Neural cell (in vitro differentiated cells): ENCODE measurements at regions not wholly inside any gene's neighbourhood (a gene's known extent, or its start where the extent isn't known, plus 50 kb on each side); places are given as distances from the start of the nearest gene placed in this dataset.

ENCODE experiments used
- CTCF ChIP-seq: fragments of 450-650 bp; IDR thresholded peaks from 2 replicates; pipeline ENCODE4 v1.5.1; 2014; ENCODE audit warnings: antibody characterized with exemption, mild to moderate bottlenecking, moderate library complexity; ENCODE audit not compliant: poor library complexity, severe bottlenecking
- EZH2 ChIP-seq: fragments of 200-600, 300-800 bp; shearing (Covaris generic), sonication (generic); IDR thresholded peaks from 2 replicates; pipeline ENCODE4 v1.6.1; 2014; ENCODE audit warnings: antibody characterized with exemption, low read length, borderline replicate concordance, mild to moderate bottlenecking; ENCODE audit not compliant: insufficient read depth, poor library complexity, severe bottlenecking
- MXI1 ChIP-seq: fragments of 450-650 bp; conservative IDR thresholded peaks from 2 replicates; pipeline ENCODE4 v1.6.1; 2014; ENCODE audit warnings: antibody characterized with exemption, mild to moderate bottlenecking; ENCODE audit not compliant: poor library complexity, severe bottlenecking
- POLR2AphosphoS5 ChIP-seq: IDR thresholded peaks from 2 replicates; pipeline ENCODE4 v1.6.1; 2012
- SMC3 ChIP-seq: fragments of 450-650 bp; conservative IDR thresholded peaks from 2 replicates; pipeline ENCODE4 v1.6.1; 2014; ENCODE audit warnings: antibody characterized with exemption, mild to moderate bottlenecking, moderate library complexity; ENCODE audit not compliant: poor library complexity
- TAF1 ChIP-seq: IDR thresholded peaks from 2 replicates; pipeline ENCODE4 v1.6.1; 2012; ENCODE audit warnings: low read depth

DNA sequence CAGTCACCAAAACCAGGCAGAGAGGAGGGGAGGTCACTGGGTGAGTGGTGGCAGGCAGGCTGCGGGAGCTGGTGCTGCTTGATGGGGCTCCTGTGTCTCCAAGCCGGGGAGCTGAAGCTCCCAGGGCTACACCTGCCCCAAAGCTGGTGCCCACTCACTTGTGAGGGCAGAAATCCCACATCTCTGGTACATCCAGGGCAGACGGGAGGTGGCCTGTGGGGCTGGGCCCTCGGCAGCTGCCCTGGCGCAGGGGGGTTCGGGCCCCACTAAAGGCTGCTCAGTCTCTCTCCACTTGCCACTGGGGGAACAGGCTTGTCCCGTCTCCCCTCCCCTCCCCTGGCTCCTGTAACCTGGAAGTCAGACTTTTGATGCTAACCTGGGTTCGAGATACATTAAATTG, 55.6 kb upstream of the PPARA start:
- TF ChIP-seq MXI1 (no peak), SMC3 (no peak), CTCF (no peak), POLR2AphosphoS5 (no peak), EZH2 (no peak), TAF1 (no peak)
